RWPE2 (cell line): ENCODE measurements at regions not wholly inside any gene's neighbourhood (a gene's known extent, or its start where the extent isn't known, plus 50 kb on each side); places are given as distances from the start of the nearest gene placed in this dataset.

Experiments used
- ATAC-seq: fragments of 200-7000 bp; cut with Tn5 transposase; 3 replicates; pipeline ENCODE4 v1.9.1; 2021; ENCODE audit warnings: low read depth
- DNase-seq: peaks from one replicate; pipeline ENCODE4 v3.0.0-alpha.2; 2020; ENCODE audit warnings: low spot score
- H3K27ac ChIP-seq: fragments of 450-650 bp; 2 replicates; pipeline ENCODE4 v1.5.1; 2017; ENCODE audit warnings: mild to moderate bottlenecking; ENCODE audit not compliant: poor library complexity, severe bottlenecking
- H3K27me3 ChIP-seq: fragments of 250-450 bp; sonication (Bioruptor Pico); 2 replicates; pipeline ENCODE4 v1.5.1; 2021; ENCODE audit warnings: mild to moderate bottlenecking, moderate library complexity; ENCODE audit not compliant: insufficient read depth, poor library complexity, severe bottlenecking
- H3K36me3 ChIP-seq: fragments of 250-450 bp; sonication (Bioruptor Pico); 2 replicates; pipeline ENCODE4 v1.5.1; 2020; ENCODE audit warnings: low read depth, mild to moderate bottlenecking, moderate library complexity
- H3K4me1 ChIP-seq: fragments of 250-450 bp; sonication (Bioruptor Pico); 2 replicates; pipeline ENCODE4 v1.5.1; 2021; ENCODE audit warnings: mild to moderate bottlenecking, moderate library complexity; ENCODE audit not compliant: insufficient read depth, poor library complexity, severe bottlenecking
- H3K4me3 ChIP-seq: fragments of 250-450 bp; sonication (Bioruptor Pico); 2 replicates; pipeline ENCODE4 v1.5.1; 2021; ENCODE audit warnings: mild to moderate bottlenecking, moderate library complexity; ENCODE audit not compliant: severe bottlenecking
- H3K9me3 ChIP-seq: fragments of 250-450 bp; sonication (Bioruptor Pico); 2 replicates; pipeline ENCODE4 v1.5.1; 2021; ENCODE audit warnings: mild to moderate bottlenecking, moderate library complexity; ENCODE audit not compliant: severe bottlenecking
- CTCF ChIP-seq: fragments of 450-650 bp; IDR thresholded peaks from one replicate; pipeline ENCODE4 v1.5.1; 2017; ENCODE audit warnings: mild to moderate bottlenecking, moderate library complexity; ENCODE audit not compliant: poor library complexity, severe bottlenecking

GRCh38 chr13:62176051-62176450 is 760.4 kb upstream of the PCDH20 start:
- H3K4me3 ChIP-seq: no peak overlapping the region
- no peaks in the 10 kb centered on the region for H3K4me1 ChIP-seq
- no peaks in the 10 kb centered on the region for H3K36me3 ChIP-seq
- no peak overlapping the region for H3K27ac ChIP-seq
- no peak for ATAC-seq
- H3K27me3 ChIP-seq: peaks cover 4% of the 10 kb centered on the region
- TF ChIP-seq CTCF: no peak
- no peak for DNase-seq
- no peaks in the 10 kb centered on the region for H3K9me3 ChIP-seq

- no peaks in the 10 kb centered on the region for H3K4me1 ChIP-seq
- H3K9me3 ChIP-seq: no peaks in the 10 kb centered on the region
- H3K27me3 ChIP-seq: peaks cover 4% of the 10 kb centered on the region
- H3K4me3 ChIP-seq: no peak overlapping the region
- H3K27ac ChIP-seq: no peak overlapping the region
- no peak for DNase-seq
- ATAC-seq: no peak
- TF ChIP-seq CTCF: no peak
- no peaks in the 10 kb centered on the region for H3K36me3 ChIP-seq
Measured at GRCh38 chr13:62173958-62174357, 758.3 kb upstream of the PCDH20 start.

- no peak for TF ChIP-seq CTCF
- Histone ChIP-seq H3K27ac (no peak overlapping the region), H3K4me1 (no peaks in the 10 kb centered on the region), H3K4me3 (no peak overlapping the region), H3K36me3 (no peaks in the 10 kb centered on the region), H3K27me3 (peaks cover 4% of the 10 kb centered on the region), H3K9me3 (no peaks in the 10 kb centered on the region)
- ATAC-seq (no peak), DNase-seq (no peak)
Measured at GRCh38 chr13:62171697-62172096, 756.0 kb upstream of the PCDH20 start.

- TF ChIP-seq CTCF: no peak
- Histone ChIP-seq H3K4me1 (no peaks in the 10 kb centered on the region), H3K27ac (no peak overlapping the region), H3K36me3 (no peaks in the 10 kb centered on the region), H3K27me3 (no peaks in the 10 kb centered on the region), H3K4me3 (no peak overlapping the region), H3K9me3 (no peaks in the 10 kb centered on the region)
- DNase-seq: no peak
- no peak for ATAC-seq
Measured at GRCh38 chr13:62168891-62169290, 753.2 kb upstream of the PCDH20 start.

GRCh38 chr13:62167650-62168172 is 752.1 kb upstream of the PCDH20 start:
- Histone ChIP-seq H3K27ac (no peak overlapping the region), H3K27me3 (no peaks in the 10 kb centered on the region), H3K9me3 (no peaks in the 10 kb centered on the region), H3K4me3 (no peak overlapping the region), H3K36me3 (no peaks in the 10 kb centered on the region), H3K4me1 (no peaks in the 10 kb centered on the region)
- no peak for ATAC-seq
- no peak for TF ChIP-seq CTCF
- no peak for DNase-seq
